ENCODE measurements at regions not wholly inside any gene's neighbourhood (a gene's known extent, or its start where the extent isn't known, plus 50 kb on each side); places are given as distances from the start of the nearest gene placed in this dataset.

- Histone ChIP-seq H3K4me1 (ENCODE audit: control insufficient read depth in 1 of 2, insufficient read depth in 2 of 2, low read length in 2 of 2) (peaks cover 0 to 6% of the 10 kb centered on the region in 2 donors), H3K27me3 (ENCODE audit: control insufficient read depth in 1 of 2, insufficient read depth in 2 of 2, low read length in 2 of 2) (peaks cover 0 to 3% of the 10 kb centered on the region in 2 donors), H3K9ac (ENCODE audit: low read depth in 1 of 2, low read length in 2 of 2) (no peak overlapping the region), H3K4me3 (ENCODE audit: low read depth in 1 of 2, low read length in 2 of 2) (peak overlapping the region in 1 of 2 donors; percentile 46), H3K9me3 (ENCODE audit: control insufficient read depth in 1 of 2, low read length in 2 of 2) (no peaks in the 10 kb centered on the region), H3K27ac (ENCODE audit: low read depth, low read length) (no peak overlapping the region), H3K36me3 (ENCODE audit: control insufficient read depth in 1 of 2, insufficient read depth in 2 of 2, low read length in 2 of 2) (no peaks in the 10 kb centered on the region)
These were observed 50.4 kb upstream of the GGTA1 start for GRCh38 chr9:121550041-121550440.

- peaks cover 0 to 6% of the 10 kb centered on the region in 2 donors for H3K4me1 ChIP-seq (ENCODE audit: control insufficient read depth in 1 of 2, insufficient read depth in 2 of 2, low read length in 2 of 2)
- H3K27ac ChIP-seq (ENCODE audit: low read depth, low read length): no peak overlapping the region
- H3K36me3 ChIP-seq (ENCODE audit: control insufficient read depth in 1 of 2, insufficient read depth in 2 of 2, low read length in 2 of 2): no peaks in the 10 kb centered on the region
- peak overlapping the region in 1 of 2 donors; percentile 32 for H3K9ac ChIP-seq (ENCODE audit: low read depth in 1 of 2, low read length in 2 of 2)
- peaks cover 0 to 3% of the 10 kb centered on the region in 2 donors for H3K27me3 ChIP-seq (ENCODE audit: control insufficient read depth in 1 of 2, insufficient read depth in 2 of 2, low read length in 2 of 2)
- H3K9me3 ChIP-seq (ENCODE audit: control insufficient read depth in 1 of 2, low read length in 2 of 2): no peaks in the 10 kb centered on the region
- H3K4me3 ChIP-seq (ENCODE audit: low read depth in 1 of 2, low read length in 2 of 2): peak overlapping the region; percentile 46 to 51
These were observed 51.2 kb upstream of the GGTA1 start for GRCh38 chr9:121550569-121551512.

- Histone ChIP-seq H3K4me3 (ENCODE audit: low read depth in 1 of 2, low read length in 2 of 2) (no peak overlapping the region), H3K36me3 (ENCODE audit: control insufficient read depth in 1 of 2, insufficient read depth in 2 of 2, low read length in 2 of 2) (no peaks in the 10 kb centered on the region), H3K4me1 (ENCODE audit: control insufficient read depth in 1 of 2, insufficient read depth in 2 of 2, low read length in 2 of 2) (peaks cover 0 to 6% of the 10 kb centered on the region in 2 donors), H3K27ac (ENCODE audit: low read depth, low read length) (no peak overlapping the region), H3K27me3 (ENCODE audit: control insufficient read depth in 1 of 2, insufficient read depth in 2 of 2, low read length in 2 of 2) (peaks cover 0 to 3% of the 10 kb centered on the region in 2 donors), H3K9ac (ENCODE audit: low read depth in 1 of 2, low read length in 2 of 2) (no peak overlapping the region), H3K9me3 (ENCODE audit: control insufficient read depth in 1 of 2, low read length in 2 of 2) (no peaks in the 10 kb centered on the region)
These were observed 52.5 kb upstream of the GGTA1 start for GRCh38 chr9:121551985-121552753.

- H3K4me3 ChIP-seq (ENCODE audit: low read depth in 1 of 2, low read length in 2 of 2): no peak overlapping the region
These were observed 56.4 kb upstream of the GGTA1 start for GRCh38 chr9:121556082-121556481.

GRCh38 chr9:121556580-121556979, 56.9 kb upstream of the GGTA1 start:
- Histone ChIP-seq H3K36me3 (ENCODE audit: control insufficient read depth in 1 of 2, insufficient read depth in 2 of 2, low read length in 2 of 2) (no peaks in the 10 kb centered on the region), H3K27ac (ENCODE audit: low read depth, low read length) (no peak overlapping the region), H3K4me1 (ENCODE audit: control insufficient read depth in 1 of 2, insufficient read depth in 2 of 2, low read length in 2 of 2) (peaks cover 0 to 9% of the 10 kb centered on the region in 2 donors)

More at GRCh38 chr9:121556082-121556481, 56.4 kb upstream of the GGTA1 start:
- H3K27me3 ChIP-seq (ENCODE audit: control insufficient read depth in 1 of 2, insufficient read depth in 2 of 2, low read length in 2 of 2): no peaks in the 10 kb centered on the region
- no peak overlapping the region for H3K27ac ChIP-seq (ENCODE audit: low read depth, low read length)
- H3K9me3 ChIP-seq (ENCODE audit: control insufficient read depth in 1 of 2, low read length in 2 of 2): no peaks in the 10 kb centered on the region
- H3K9ac ChIP-seq (ENCODE audit: low read depth in 1 of 2, low read length in 2 of 2): no peak overlapping the region
- no peaks in the 10 kb centered on the region for H3K36me3 ChIP-seq (ENCODE audit: control insufficient read depth in 1 of 2, insufficient read depth in 2 of 2, low read length in 2 of 2)
- peaks cover 0 to 9% of the 10 kb centered on the region in 2 donors for H3K4me1 ChIP-seq (ENCODE audit: control insufficient read depth in 1 of 2, insufficient read depth in 2 of 2, low read length in 2 of 2)

GRCh38 chr9:121557581-121558447, 58.2 kb upstream of the GGTA1 start:
- Histone ChIP-seq H3K4me3 (ENCODE audit: low read depth in 1 of 2, low read length in 2 of 2) (no peak overlapping the region), H3K27ac (ENCODE audit: low read depth, low read length) (peak overlapping the region; percentile 13), H3K9ac (ENCODE audit: low read depth in 1 of 2, low read length in 2 of 2) (no peak overlapping the region), H3K36me3 (ENCODE audit: control insufficient read depth in 1 of 2, insufficient read depth in 2 of 2, low read length in 2 of 2) (no peaks in the 10 kb centered on the region), H3K9me3 (ENCODE audit: control insufficient read depth in 1 of 2, low read length in 2 of 2) (no peaks in the 10 kb centered on the region), H3K27me3 (ENCODE audit: control insufficient read depth in 1 of 2, insufficient read depth in 2 of 2, low read length in 2 of 2) (no peaks in the 10 kb centered on the region), H3K4me1 (ENCODE audit: control insufficient read depth in 1 of 2, insufficient read depth in 2 of 2, low read length in 2 of 2) (peaks cover 0 to 9% of the 10 kb centered on the region in 2 donors)

More at GRCh38 chr9:121556580-121556979, 56.9 kb upstream of the GGTA1 start:
- Histone ChIP-seq H3K9me3 (ENCODE audit: control insufficient read depth in 1 of 2, low read length in 2 of 2) (no peaks in the 10 kb centered on the region), H3K9ac (ENCODE audit: low read depth in 1 of 2, low read length in 2 of 2) (no peak overlapping the region), H3K4me3 (ENCODE audit: low read depth in 1 of 2, low read length in 2 of 2) (no peak overlapping the region), H3K27me3 (ENCODE audit: control insufficient read depth in 1 of 2, insufficient read depth in 2 of 2, low read length in 2 of 2) (no peaks in the 10 kb centered on the region)

- Histone ChIP-seq H3K9me3 (ENCODE audit: control insufficient read depth in 1 of 2, low read length in 2 of 2) (no peaks in the 10 kb centered on the region), H3K36me3 (ENCODE audit: control insufficient read depth in 1 of 2, insufficient read depth in 2 of 2, low read length in 2 of 2) (no peaks in the 10 kb centered on the region), H3K4me3 (ENCODE audit: low read depth in 1 of 2, low read length in 2 of 2) (no peak overlapping the region), H3K27ac (ENCODE audit: low read depth, low read length) (no peak overlapping the region), H3K9ac (ENCODE audit: low read depth in 1 of 2, low read length in 2 of 2) (no peak overlapping the region), H3K27me3 (ENCODE audit: control insufficient read depth in 1 of 2, insufficient read depth in 2 of 2, low read length in 2 of 2) (no peaks in the 10 kb centered on the region), H3K4me1 (ENCODE audit: control insufficient read depth in 1 of 2, insufficient read depth in 2 of 2, low read length in 2 of 2) (peaks cover 0 to 9% of the 10 kb centered on the region in 2 donors)
These were observed 58.8 kb upstream of the GGTA1 start for GRCh38 chr9:121558473-121558872.

- Histone ChIP-seq H3K4me3 (ENCODE audit: low read depth in 1 of 2, low read length in 2 of 2) (no peak overlapping the region), H3K9me3 (ENCODE audit: control insufficient read depth in 1 of 2, low read length in 2 of 2) (no peaks in the 10 kb centered on the region), H3K9ac (ENCODE audit: low read depth in 1 of 2, low read length in 2 of 2) (no peak overlapping the region), H3K36me3 (ENCODE audit: control insufficient read depth in 1 of 2, insufficient read depth in 2 of 2, low read length in 2 of 2) (no peaks in the 10 kb centered on the region), H3K4me1 (ENCODE audit: control insufficient read depth in 1 of 2, insufficient read depth in 2 of 2, low read length in 2 of 2) (peaks cover 0 to 9% of the 10 kb centered on the region in 2 donors), H3K27me3 (ENCODE audit: control insufficient read depth in 1 of 2, insufficient read depth in 2 of 2, low read length in 2 of 2) (no peaks in the 10 kb centered on the region), H3K27ac (ENCODE audit: low read depth, low read length) (no peak overlapping the region)
These were observed 59.5 kb upstream of the GGTA1 start for GRCh38 chr9:121559183-121559582.

- Histone ChIP-seq H3K9ac (ENCODE audit: low read depth in 1 of 2, low read length in 2 of 2) (no peak overlapping the region), H3K4me3 (ENCODE audit: low read depth in 1 of 2, low read length in 2 of 2) (no peak overlapping the region), H3K27me3 (ENCODE audit: control insufficient read depth in 1 of 2, insufficient read depth in 2 of 2, low read length in 2 of 2) (no peaks in the 10 kb centered on the region), H3K4me1 (ENCODE audit: control insufficient read depth in 1 of 2, insufficient read depth in 2 of 2, low read length in 2 of 2) (peaks cover 0 to 9% of the 10 kb centered on the region in 2 donors), H3K36me3 (ENCODE audit: control insufficient read depth in 1 of 2, insufficient read depth in 2 of 2, low read length in 2 of 2) (no peaks in the 10 kb centered on the region), H3K27ac (ENCODE audit: low read depth, low read length) (no peak overlapping the region), H3K9me3 (ENCODE audit: control insufficient read depth in 1 of 2, low read length in 2 of 2) (no peaks in the 10 kb centered on the region)
These were observed 61.3 kb upstream of the GGTA1 start for GRCh38 chr9:121560921-121561320.

Measured in duodenal mucosa (tissue), 2 donors.